ENCODE measurements at regions not wholly inside any gene's neighbourhood (a gene's known extent, or its start where the extent isn't known, plus 50 kb on each side); places are given as distances from the start of the nearest gene placed in this dataset.

- DNase-seq (ENCODE audit: low read depth, low spot score): no peak
- H2AFZ ChIP-seq (ENCODE audit: control insufficient read depth, low read length): no peak overlapping the region
- dilution Hi-C loops (cut with MboI; ENCODE audit: extremely low pct_ligation_motif_present, low sequenced_read_pairs): no loop called here
- H3K9me3 ChIP-seq (ENCODE audit: control insufficient read depth, low read depth, low read length): peaks cover 1% of the 10 kb centered on the region
- FAIRE-seq: no peak
- TF ChIP-seq CTCF (optimal IDR thresholded peaks at IDR 0.05 in 1 of 3, IDR thresholded peaks at IDR 0.05 in 1 of 3, conservative IDR thresholded peaks at IDR 0.05 in 1 of 3; ENCODE audit: extremely low read depth in 1 of 3, insufficient read depth in 2 of 3, low read length in 3 of 3) (no peak), EZH2 (IDR thresholded peaks at IDR 0.05; ENCODE audit: low read length) (no peak)
- no peaks in the 10 kb centered on the region for H3K9me1 ChIP-seq (ENCODE audit: control insufficient read depth, extremely low read depth, insufficient read depth, low read length)
- H3K27ac ChIP-seq (ENCODE audit: control insufficient read depth, insufficient read depth, low read length): no peak overlapping the region
- no peaks in the 10 kb centered on the region for H3K79me2 ChIP-seq (ENCODE audit: control insufficient read depth, insufficient read depth, low read length)
- H3K9ac ChIP-seq (ENCODE audit: control insufficient read depth, extremely low read depth, insufficient read depth, low read length): no peak overlapping the region
- no peak overlapping the region for H3K4me3 ChIP-seq (ENCODE audit: control insufficient read depth in 2 of 3, extremely low read depth in 1 of 3, insufficient read depth in 2 of 3, low read depth in 1 of 3, low read length in 3 of 3)
- H3K27me3 ChIP-seq (ENCODE audit: control insufficient read depth, extremely low read depth, insufficient read depth, low read length): no peaks in the 10 kb centered on the region
- H3K4me2 ChIP-seq (ENCODE audit: control insufficient read depth, extremely low read depth, insufficient read depth, low read depth, low read length): no peak overlapping the region
- H4K20me1 ChIP-seq (ENCODE audit: control insufficient read depth, extremely low read depth, insufficient read depth, low read length): no peaks in the 10 kb centered on the region
- H3K4me1 ChIP-seq (ENCODE audit: control insufficient read depth, extremely low read depth, insufficient read depth, low read length): no peaks in the 10 kb centered on the region
- H3K36me3 ChIP-seq (ENCODE audit: control insufficient read depth in 2 of 2, extremely low read depth in 1 of 2, insufficient read depth in 2 of 2, low read length in 2 of 2): no peaks in the 10 kb centered on the region
Observed at GRCh38 chr14:44564908-44565307, 57.8 kb upstream of the FSCB start.

All from keratinocyte (primary cell).